ENCODE measurements at regions not wholly inside any gene's neighbourhood (a gene's known extent, or its start where the extent isn't known, plus 50 kb on each side); places are given as distances from the start of the nearest gene placed in this dataset.

- no peak for DNase-seq
These were observed 442.1 kb downstream of the TLE4 start for GRCh38 chr9:80013891-80014290.

- no peak for DNase-seq
These were observed 441.0 kb downstream of the TLE4 start for GRCh38 chr9:80012557-80013330.

- DNase-seq: no peak
These were observed 437.4 kb downstream of the TLE4 start for GRCh38 chr9:80009204-80009603.

- no peak for DNase-seq
These were observed 432.9 kb downstream of the TLE4 start for GRCh38 chr9:80004714-80005113.

- DNase-seq: no peak
These were observed 418.8 kb downstream of the TLE4 start for GRCh38 chr9:79990536-79990935.

GRCh38 chr9:79989079-79989478, 417.3 kb downstream of the TLE4 start:
- no peak for DNase-seq

- DNase-seq: no peak
These were observed 416.4 kb downstream of the TLE4 start for GRCh38 chr9:79988126-79988525.

GRCh38 chr9:79986437-79986836, 414.7 kb downstream of the TLE4 start:
- no peak for DNase-seq

- no peak for DNase-seq
These were observed 414.0 kb downstream of the TLE4 start for GRCh38 chr9:79985772-79986171.

GRCh38 chr9:79985264-79985663, 413.5 kb downstream of the TLE4 start:
- no peak for DNase-seq

GRCh38 chr9:79984429-79985067, 412.8 kb downstream of the TLE4 start:
- no peak for DNase-seq

- no peak for DNase-seq
These were observed 408.7 kb downstream of the TLE4 start for GRCh38 chr9:79980432-79980831.

- no peak for DNase-seq
These were observed 405.9 kb downstream of the TLE4 start for GRCh38 chr9:79977510-79978197.

GRCh38 chr9:79977074-79977435, 405.3 kb downstream of the TLE4 start:
- no peak for DNase-seq

- no peak for DNase-seq
These were observed 404.7 kb downstream of the TLE4 start for GRCh38 chr9:79976257-79977073.

GRCh38 chr9:79975621-79976256, 404.0 kb downstream of the TLE4 start:
- DNase-seq: no peak

GRCh38 chr9:79974806-79975422, 403.1 kb downstream of the TLE4 start:
- no peak for DNase-seq

- DNase-seq: no peak
These were observed 401.9 kb downstream of the TLE4 start for GRCh38 chr9:79973627-79974026.

- DNase-seq: no peak
These were observed 398.3 kb downstream of the TLE4 start for GRCh38 chr9:79970146-79970425.

- no peak for DNase-seq
These were observed 397.8 kb downstream of the TLE4 start for GRCh38 chr9:79969393-79970145.

GRCh38 chr9:79968533-79968932, 396.8 kb downstream of the TLE4 start:
- DNase-seq: no peak

GRCh38 chr9:79962836-79963235, 391.1 kb downstream of the TLE4 start:
- DNase-seq: no peak

Measured in NCI-H2107 (cell line).